GM13977 (cell line): ENCODE measurements at regions not wholly inside any gene's neighbourhood (a gene's known extent, or its start where the extent isn't known, plus 50 kb on each side); places are given as distances from the start of the nearest gene placed in this dataset.

Experiments
- DNase-seq: peaks from one replicate; pipeline ENCODE4 v3.0.0; 2012; ENCODE audit warnings: low spot score
- CTCF ChIP-seq: IDR thresholded peaks from 2 replicates; pipeline ENCODE4 v1.5.1; 2012; ENCODE audit warnings: mild to moderate bottlenecking, control low read depth; ENCODE audit not compliant: insufficient read depth; ENCODE audit errors: extremely low read depth, missing control alignments
- in situ Hi-C: fragments of 300-500 bp; cut with MboI; formaldehyde crosslinking; loops from one replicate; pipeline ENCODE4 v1.12.0; 2022; ENCODE audit warnings: low sequenced_read_pairs, low pct_unique_long_range_greater_than_20kb, mixed read lengths, inconsistent platforms; ENCODE audit not compliant: unreplicated experiment

GRCh38 chr20:39124064-39124463 lies 161.9 kb downstream of the DHX35 start:
- in situ Hi-C loops = no loop called here
- no peak for DNase-seq
- no peak for TF ChIP-seq CTCF

- no peak for TF ChIP-seq CTCF
- no peak for DNase-seq
- in situ Hi-C loops = no loop called here
Observed at GRCh38 chr20:39123185-39123557, 161.0 kb downstream of the DHX35 start.

- no peak for DNase-seq
- TF ChIP-seq CTCF = no peak
- in situ Hi-C loops = no loop called here
Observed at GRCh38 chr20:39117491-39117890, 155.3 kb downstream of the DHX35 start.

- no peak for DNase-seq
- in situ Hi-C loops = no loop called here
- TF ChIP-seq CTCF = no peak
Observed at GRCh38 chr20:39116020-39116419, 153.9 kb downstream of the DHX35 start.

GRCh38 chr20:39112178-39112743 lies 150.1 kb downstream of the DHX35 start:
- in situ Hi-C loops = no loop called here
- DNase-seq = peak; percentile 80
- peak; percentile 64 for TF ChIP-seq CTCF

GRCh38 chr20:39111359-39112177 lies 149.4 kb downstream of the DHX35 start:
- TF ChIP-seq CTCF = no peak
- in situ Hi-C loops = no loop called here
- DNase-seq = no peak
